Eye (tissue), 1 donor: ENCODE measurements at regions not wholly inside any gene's neighbourhood (a gene's known extent, or its start where the extent isn't known, plus 50 kb on each side); places are given as distances from the start of the nearest gene placed in this dataset.
A peak's percentile ranks its signal among the peaks of the same experiment; 100 is the strongest.

ENCODE experiments used
- DNase-seq: peaks from one replicate; pipeline ENCODE4 v3.0.0-alpha.2; 2015

DNA sequence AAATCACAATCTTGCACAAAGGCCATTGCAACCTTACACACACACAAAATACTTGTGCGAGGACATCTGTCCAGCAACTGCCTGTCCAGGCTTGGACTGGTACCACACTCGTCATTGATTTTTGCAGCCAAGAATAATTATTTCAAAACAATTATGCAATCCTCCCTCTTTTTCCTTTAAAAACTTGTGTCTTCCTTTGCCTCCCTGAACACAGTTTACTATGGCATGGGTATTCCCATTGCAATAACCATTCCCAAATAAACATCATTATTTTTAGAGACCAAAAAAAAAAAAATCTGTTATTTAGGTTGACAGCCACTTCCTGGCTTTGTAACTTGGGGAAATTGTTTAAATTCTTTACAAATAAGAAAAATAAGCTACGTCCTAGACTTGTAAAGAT, 54.0 kb downstream of the C11orf91 start:
- no peak for DNase-seq

DNA sequence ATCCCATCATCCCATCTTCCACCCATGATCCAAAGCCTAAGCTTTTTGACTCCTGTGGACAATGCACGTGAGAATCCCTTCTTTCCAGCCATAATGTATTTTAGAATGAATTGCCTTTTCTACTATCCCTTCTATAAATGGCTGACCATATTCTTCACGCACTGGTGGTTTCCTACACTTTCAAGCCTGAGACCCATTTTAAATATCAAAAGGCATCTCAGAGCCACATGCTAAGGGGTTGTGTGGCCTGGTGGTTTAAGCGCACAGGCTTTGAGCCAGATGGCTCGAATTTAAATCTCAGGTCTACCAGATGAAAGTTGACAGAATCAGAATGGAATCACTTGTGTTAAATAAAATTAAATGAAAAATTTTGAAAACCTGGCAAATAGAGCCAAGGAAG, 54.5 kb downstream of the C11orf91 start:
- DNase-seq = no peak

- DNase-seq = no peak
Observed at GRCh38 chr11:33645686-33646085, 54.9 kb downstream of the C11orf91 start.

DNA sequence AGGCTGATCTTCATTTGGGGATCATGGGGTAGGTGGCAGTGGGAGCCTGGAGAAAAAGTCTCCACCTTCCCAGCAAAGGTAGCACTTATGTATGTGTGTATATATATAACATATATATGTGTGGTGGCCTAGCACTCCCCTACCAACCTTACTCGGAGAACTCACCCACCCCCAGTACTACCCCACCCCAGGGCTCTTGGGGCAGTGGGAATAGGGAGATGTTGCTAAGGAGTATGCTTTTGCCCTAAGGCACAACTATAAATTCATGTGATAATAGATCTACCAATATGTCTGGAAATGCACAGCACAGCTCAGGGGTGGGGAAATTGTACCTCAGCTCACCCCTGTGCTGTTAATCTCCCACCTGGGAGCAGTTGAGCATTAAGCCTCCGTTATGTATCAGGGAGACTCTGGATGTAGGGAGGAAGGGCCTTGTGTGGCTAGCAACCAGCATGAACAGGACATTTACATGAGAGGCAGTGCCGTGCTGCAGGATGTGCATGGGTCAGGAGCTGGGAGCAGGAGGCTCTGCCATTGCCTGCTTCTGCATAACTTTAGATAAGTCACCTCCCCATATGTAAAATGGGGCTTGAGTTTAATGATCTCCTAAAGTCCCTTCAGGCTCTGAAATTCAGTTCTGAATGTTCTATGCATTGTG, 57.3 kb downstream of the C11orf91 start:
- no peak for DNase-seq

- no peak for DNase-seq
Observed at GRCh38 chr11:33642461-33643166, 58.0 kb downstream of the C11orf91 start.

GRCh38 chr11:33640730-33641371, 59.8 kb downstream of the C11orf91 start:
- DNase-seq = no peak

- no peak for DNase-seq
Observed at GRCh38 chr11:33638608-33639007, 62.0 kb downstream of the C11orf91 start.

DNA sequence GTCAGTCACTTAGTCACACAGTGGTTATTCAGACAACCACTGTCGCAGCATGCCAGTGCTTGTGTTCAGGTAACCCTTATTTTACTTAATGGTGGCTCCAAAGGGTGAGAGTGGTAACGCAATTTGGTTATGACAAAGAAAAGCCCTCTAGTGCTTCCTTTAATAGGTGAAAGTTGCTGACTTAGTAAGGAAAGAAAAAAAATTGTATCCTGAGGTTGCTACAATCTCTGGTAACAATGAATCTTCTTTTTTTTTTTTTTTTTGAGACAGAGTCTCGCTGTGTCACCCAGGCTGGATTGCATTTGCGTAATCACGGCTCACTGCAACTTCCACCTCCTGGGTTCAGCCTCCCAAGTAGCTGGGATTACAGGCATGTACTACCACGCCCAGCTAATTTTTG, 64.5 kb downstream of the C11orf91 start:
- DNase-seq = no peak

DNA sequence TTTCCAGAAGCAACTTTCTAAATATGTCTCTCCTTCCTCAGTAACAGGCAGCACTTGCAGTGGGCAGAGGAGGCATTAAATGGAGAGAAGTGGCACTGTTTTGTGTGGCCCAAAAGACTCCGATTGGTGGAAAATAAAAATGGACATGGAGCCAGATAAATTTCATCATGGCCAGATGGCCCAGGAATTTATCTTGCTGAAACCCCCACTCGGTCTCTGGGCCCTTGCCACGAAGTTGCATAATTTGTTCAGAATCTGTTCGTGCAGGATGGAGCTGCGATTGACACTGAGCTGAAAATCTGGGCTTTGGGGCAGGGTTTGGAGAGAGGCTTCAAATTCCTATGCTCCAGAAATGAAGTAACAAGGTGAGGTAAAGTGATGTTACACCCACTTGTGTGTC, 65.5 kb downstream of the C11orf91 start:
- DNase-seq = no peak

- DNase-seq = no peak
Observed at GRCh38 chr11:33634291-33634834, 66.3 kb downstream of the C11orf91 start.

DNA sequence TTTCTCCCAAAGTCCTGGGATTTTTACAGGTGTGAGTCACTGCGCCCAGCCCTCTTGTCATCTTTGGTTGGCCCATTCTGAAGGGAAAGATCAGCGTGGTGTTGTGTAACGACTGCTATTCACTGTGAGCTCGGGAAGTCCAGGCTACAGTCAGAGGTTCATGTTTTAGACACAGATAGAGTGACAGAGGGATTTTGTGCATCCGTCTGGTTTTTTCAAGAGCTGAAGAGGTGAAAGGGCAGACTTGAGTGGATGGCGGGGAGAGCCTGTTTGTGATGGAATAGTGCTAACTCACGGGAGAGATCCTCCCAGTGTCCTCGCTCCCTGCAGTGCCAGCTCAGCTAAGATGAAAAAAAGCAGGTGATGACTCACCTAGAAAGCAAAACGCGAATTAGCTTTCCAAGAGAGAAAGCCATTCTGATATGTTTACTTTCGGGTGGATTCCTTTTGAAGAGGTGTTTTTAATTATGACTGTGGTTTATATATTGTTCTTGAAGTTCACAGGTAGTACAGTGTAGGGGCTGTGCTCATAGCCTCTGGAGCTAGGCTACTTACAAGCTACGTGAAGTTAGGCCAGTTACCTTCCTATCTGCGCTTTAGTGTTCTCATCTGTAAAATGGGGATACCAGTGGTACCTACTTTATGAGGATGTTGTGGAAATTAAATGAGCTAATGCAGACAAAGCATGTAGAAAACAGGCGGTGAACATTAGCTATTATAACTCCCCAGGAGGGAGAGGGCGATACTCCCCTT, 67.2 kb downstream of the C11orf91 start:
- no peak for DNase-seq

GRCh38 chr11:33631749-33632091, 68.9 kb downstream of the C11orf91 start:
- no peak for DNase-seq

DNA sequence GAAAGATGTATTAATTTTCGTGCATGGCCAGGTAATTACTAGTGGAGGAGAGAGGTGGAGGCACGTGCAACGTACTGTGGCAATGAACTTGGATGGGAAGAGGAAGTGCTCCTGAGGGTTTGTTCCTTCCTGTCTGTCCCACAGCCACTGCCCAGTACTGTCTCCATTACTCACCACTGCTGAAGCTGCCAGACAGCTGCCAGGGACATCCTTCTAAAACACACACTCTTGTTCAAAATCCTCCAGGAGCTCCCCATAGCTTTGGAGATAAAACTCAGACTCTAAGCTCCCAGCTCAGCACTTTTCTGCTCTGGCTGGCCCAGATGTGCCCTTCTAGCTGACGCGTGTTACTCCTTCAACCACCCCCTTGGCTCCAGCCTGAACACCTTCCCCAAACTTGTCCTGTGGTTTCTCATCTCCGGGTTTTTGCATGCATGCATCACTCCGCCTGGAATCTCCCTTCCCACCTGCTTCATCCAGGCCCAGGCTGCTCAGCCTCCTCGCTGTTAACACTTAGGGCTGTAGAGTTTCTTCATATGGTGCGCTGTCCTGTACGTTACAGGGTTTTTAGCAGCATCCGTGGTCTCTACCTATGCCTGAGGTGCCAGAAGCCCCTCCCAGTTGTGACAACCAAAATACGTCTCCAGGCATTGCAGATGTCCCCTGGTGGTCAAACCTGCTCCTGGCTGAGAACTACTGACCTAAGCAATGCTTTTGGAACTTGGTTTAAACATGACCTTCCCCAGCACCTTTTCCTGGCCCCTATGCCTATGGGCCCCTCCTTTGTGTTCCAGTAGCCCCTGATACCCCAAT, 69.5 kb downstream of the C11orf91 start:
- DNase-seq = no peak

- DNase-seq = peak; percentile 22
Observed at GRCh38 chr11:33624083-33624482, 76.5 kb downstream of the C11orf91 start.

GRCh38 chr11:33622806-33623205, 77.8 kb downstream of the C11orf91 start:
- no peak for DNase-seq

- DNase-seq = peak; percentile 17
Observed at GRCh38 chr11:33622186-33622585, 78.4 kb downstream of the C11orf91 start.

- peak; percentile 39 for DNase-seq
Observed at GRCh38 chr11:33620423-33621171, 80.0 kb downstream of the C11orf91 start.

GRCh38 chr11:33618956-33619355, 81.7 kb downstream of the C11orf91 start:
- no peak for DNase-seq

GRCh38 chr11:33618351-33618710, 82.3 kb downstream of the C11orf91 start:
- no peak for DNase-seq

DNA sequence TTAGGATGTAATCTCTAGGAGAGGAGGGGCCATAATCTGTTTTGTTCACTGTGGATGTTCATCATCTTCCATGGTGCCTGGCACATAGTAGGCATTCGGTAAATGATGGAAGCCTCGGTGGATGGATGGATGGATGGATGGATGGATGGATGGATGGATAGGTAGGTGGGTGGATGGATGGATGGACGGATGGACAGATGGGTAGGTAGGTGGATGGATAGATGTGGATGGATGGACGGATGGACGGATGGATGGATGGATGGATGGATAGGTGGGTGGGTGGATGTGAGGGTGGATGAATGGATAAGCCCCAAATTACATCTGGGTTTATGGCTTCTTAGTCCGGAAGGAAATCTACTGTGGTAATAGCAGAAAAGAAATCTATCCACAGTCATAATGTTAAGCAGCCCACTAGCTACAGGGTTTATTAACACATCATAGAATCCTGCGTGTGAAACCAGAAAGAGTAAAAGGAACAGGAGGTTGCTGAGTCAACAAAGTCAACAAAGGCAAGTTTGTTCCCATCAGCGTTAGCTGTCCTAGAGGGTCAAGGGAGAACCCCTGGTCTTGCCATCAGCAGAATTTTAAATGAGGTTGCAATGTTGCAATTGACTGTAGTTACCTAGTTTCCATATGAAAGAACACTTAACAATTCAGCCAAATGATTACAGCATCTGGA, 82.8 kb downstream of the C11orf91 start:
- DNase-seq = no peak

- no peak for DNase-seq
Observed at GRCh38 chr11:33616552-33616951, 84.1 kb downstream of the C11orf91 start.
